ENCODE measurements at regions not wholly inside any gene's neighbourhood (a gene's known extent, or its start where the extent isn't known, plus 50 kb on each side); places are given as distances from the start of the nearest gene placed in this dataset.
"Not testable (repeated sequence)": the region's sequence is repeated elsewhere in the genome, so short reads cannot be mapped to it uniquely, and the experiment has no call there.

DNA sequence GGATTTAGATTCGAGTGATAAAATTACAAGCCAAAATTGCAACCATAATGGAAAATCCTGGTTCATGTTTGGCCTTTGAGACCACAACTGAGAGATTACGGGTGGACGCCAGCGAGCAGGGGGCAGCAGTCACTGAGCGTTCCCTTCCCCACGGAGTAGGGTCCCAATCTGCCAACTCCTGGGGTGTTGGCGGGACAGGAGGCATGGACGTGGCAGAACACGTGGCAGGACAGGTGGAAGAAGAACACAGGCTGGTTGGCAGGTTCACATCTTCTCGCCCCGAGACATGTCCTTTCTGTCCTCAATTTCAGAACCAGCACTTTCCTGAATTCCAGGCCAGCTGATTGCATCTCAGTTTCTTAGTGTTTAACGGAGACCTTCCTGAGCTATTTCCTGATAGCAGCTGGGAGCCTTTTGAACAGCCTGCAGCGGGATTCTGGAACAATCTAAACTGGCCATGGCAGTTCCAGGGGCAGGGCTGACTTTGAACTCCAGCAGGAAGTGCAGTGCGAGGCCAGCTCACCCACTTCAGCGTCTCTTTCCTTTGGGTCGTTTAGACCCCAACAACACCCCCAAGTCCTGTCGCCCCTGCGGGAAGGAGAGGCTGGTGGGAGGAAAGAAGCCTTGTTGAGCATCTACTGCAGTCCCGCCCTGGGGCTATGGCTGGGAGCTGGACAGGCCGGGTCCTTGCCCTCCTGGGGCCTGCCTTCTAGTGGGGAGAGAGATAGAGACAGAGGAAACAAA is 159.1 kb upstream of the FOXF1 start:
- Histone ChIP-seq H3K36me3 (ENCODE audit: control insufficient read depth, insufficient read depth, low read length) (no peaks in the 10 kb centered on the region), H3K9me3 (peaks cover 5% of the 10 kb centered on the region; the same call in 1 of the 2 replicates), H3K4me1 (no peaks in the 10 kb centered on the region), H3K27me3 (replicated peaks; ENCODE audit: control insufficient read depth, insufficient read depth, low read length) (no peaks in the 10 kb centered on the region; the same call in 1 of the 2 replicates), H3K4me3 (ENCODE audit: low read depth, low read length) (no peak overlapping the region)
- no peak for TF ChIP-seq CTCF (IDR thresholded peaks at IDR 0.05; ENCODE audit: insufficient read depth in 1 of 2, low read depth in 1 of 2, low read length in 1 of 2, severe bottlenecking in 1 of 2, unreplicated experiment in 1 of 2)
- intact Hi-C loops (cut with micrococcal nuclease; ENCODE audit: unreplicated experiment): no loop called here
- BruUV-seq (replicated peaks): no TSS peak
- no peaks in the 10 kb centered on the region for H3K36me3 Mint-ChIP-seq (ENCODE audit: insufficient read depth, unreplicated experiment)
- H3K9me3 Mint-ChIP-seq (ENCODE audit: unreplicated experiment): peaks cover 13% of the 10 kb centered on the region
- no peaks in the 10 kb centered on the region for H3K4me1 Mint-ChIP-seq (ENCODE audit: low read depth, unreplicated experiment)
- CTCF ChIA-PET: no interaction called here
- H3K4me3 Mint-ChIP-seq (ENCODE audit: unreplicated experiment): no peak overlapping the region
- no peak overlapping the region for H3K27ac Mint-ChIP-seq (ENCODE audit: unreplicated experiment)
- POLR2A ChIA-PET: no interaction called here
- H3K27me3 Mint-ChIP-seq (ENCODE audit: insufficient read depth, unreplicated experiment): peaks cover 30% of the 10 kb centered on the region
- no peak for DNase-seq

DNA sequence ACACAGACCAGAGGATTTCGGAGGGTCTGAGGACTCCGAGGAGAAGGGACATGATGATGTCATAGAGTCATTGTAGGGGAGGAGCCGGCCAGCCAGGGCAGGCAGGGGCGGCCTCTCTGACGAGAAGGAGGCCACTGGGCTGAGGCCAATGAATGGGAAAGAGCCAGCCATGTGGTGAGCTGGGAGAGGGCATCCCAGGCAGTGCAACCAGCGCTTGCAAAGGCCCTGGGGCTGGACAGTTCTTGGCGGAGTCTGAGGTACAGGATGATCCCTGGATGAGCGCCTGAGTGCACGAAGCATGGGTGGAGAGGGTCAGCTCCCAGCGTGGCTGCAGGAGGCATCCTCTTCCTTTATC is 158.6 kb upstream of the FOXF1 start:
- H3K4me3 Mint-ChIP-seq (ENCODE audit: unreplicated experiment); H3K36me3 Mint-ChIP-seq (ENCODE audit: insufficient read depth, unreplicated experiment); POLR2A ChIA-PET; BruUV-seq (replicated peaks); H3K4me3 ChIP-seq (ENCODE audit: low read depth, low read length); H3K9me3 ChIP-seq; H3K27ac Mint-ChIP-seq (ENCODE audit: unreplicated experiment); intact Hi-C loops (cut with micrococcal nuclease; ENCODE audit: unreplicated experiment); H3K36me3 ChIP-seq (ENCODE audit: control insufficient read depth, insufficient read depth, low read length); H3K4me1 ChIP-seq; DNase-seq; H3K27me3 ChIP-seq (replicated peaks; ENCODE audit: control insufficient read depth, insufficient read depth, low read length); CTCF ChIA-PET; H3K4me1 Mint-ChIP-seq (ENCODE audit: low read depth, unreplicated experiment): not testable (repeated sequence)
- peaks cover 17% of the 10 kb centered on the region for H3K9me3 Mint-ChIP-seq (ENCODE audit: unreplicated experiment)
- H3K27me3 Mint-ChIP-seq (ENCODE audit: insufficient read depth, unreplicated experiment): peaks cover 31% of the 10 kb centered on the region

DNA sequence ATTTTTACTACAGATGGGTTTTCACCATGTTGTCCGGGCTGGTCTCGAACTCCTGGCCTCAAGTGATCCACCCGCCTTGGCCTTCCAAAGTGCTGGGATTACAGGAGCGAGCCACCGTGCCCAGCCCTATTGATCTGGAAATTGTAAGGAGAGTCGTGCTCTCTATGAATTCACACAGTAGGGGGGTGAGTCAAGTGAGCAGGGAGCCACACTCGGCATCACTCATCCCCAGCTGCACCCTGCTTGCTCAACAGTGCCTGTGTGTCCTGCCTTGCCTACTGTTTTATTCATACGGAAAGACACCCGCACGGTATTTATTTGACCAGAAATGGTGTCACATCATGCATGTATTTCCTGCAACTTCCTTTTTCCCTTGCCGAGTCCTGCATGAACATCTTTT is 157.2 kb upstream of the FOXF1 start:
- CTCF ChIA-PET: no interaction called here

More for the DNA sequence above, 157.2 kb upstream of the FOXF1 start:
- Mint-ChIP-seq H3K4me1 (ENCODE audit: low read depth, unreplicated experiment) (no peaks in the 10 kb centered on the region), H3K27me3 (ENCODE audit: insufficient read depth, unreplicated experiment) (peaks cover 32% of the 10 kb centered on the region), H3K9me3 (ENCODE audit: unreplicated experiment) (peaks cover 17% of the 10 kb centered on the region), H3K27ac (ENCODE audit: unreplicated experiment) (no peak overlapping the region), H3K4me3 (ENCODE audit: unreplicated experiment) (no peak overlapping the region), H3K36me3 (ENCODE audit: insufficient read depth, unreplicated experiment) (no peaks in the 10 kb centered on the region)
- H3K27me3 ChIP-seq (replicated peaks; ENCODE audit: control insufficient read depth, insufficient read depth, low read length): no peaks in the 10 kb centered on the region; the same call in 1 of the 2 replicates
- peaks cover 8% of the 10 kb centered on the region; the same call in 1 of the 2 replicates for H3K9me3 ChIP-seq
- no peaks in the 10 kb centered on the region for H3K4me1 ChIP-seq
- no peak for DNase-seq
- no peaks in the 10 kb centered on the region for H3K36me3 ChIP-seq (ENCODE audit: control insufficient read depth, insufficient read depth, low read length)
- intact Hi-C loops (cut with micrococcal nuclease; ENCODE audit: unreplicated experiment): no loop called here
- POLR2A ChIA-PET: no interaction called here
- H3K4me3 ChIP-seq (ENCODE audit: low read depth, low read length): no peak overlapping the region
- BruUV-seq (replicated peaks): no TSS peak
- TF ChIP-seq CTCF (IDR thresholded peaks at IDR 0.05; ENCODE audit: insufficient read depth in 1 of 2, low read depth in 1 of 2, low read length in 1 of 2, severe bottlenecking in 1 of 2, unreplicated experiment in 1 of 2): no peak
